ENCODE measurements at regions not wholly inside any gene's neighbourhood (a gene's known extent, or its start where the extent isn't known, plus 50 kb on each side); places are given as distances from the start of the nearest gene placed in this dataset.
"Not testable (repeated sequence)": the region's sequence is repeated elsewhere in the genome, so short reads cannot be mapped to it uniquely, and the experiment has no call there.

DNA sequence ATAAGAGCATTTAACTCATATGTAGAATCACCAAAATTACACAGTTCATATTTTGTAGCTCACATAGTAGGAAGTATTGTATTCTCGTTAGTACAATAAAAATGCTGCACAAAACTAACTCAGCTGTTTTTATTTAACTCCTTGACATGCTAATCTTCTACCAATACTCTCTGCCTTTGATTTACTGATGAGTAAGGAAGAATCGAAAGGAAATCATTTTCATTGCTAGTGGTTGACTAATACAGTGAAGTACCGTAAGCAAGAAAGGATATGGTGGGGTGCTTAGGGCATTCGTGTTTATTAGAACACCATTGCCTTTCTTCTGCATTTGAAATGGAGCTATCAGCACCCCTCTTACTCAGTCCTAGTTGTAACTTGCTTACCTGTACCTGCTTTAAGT, 1239.1 kb upstream of the TENM3 start:
- DNase-seq: no peak

DNA sequence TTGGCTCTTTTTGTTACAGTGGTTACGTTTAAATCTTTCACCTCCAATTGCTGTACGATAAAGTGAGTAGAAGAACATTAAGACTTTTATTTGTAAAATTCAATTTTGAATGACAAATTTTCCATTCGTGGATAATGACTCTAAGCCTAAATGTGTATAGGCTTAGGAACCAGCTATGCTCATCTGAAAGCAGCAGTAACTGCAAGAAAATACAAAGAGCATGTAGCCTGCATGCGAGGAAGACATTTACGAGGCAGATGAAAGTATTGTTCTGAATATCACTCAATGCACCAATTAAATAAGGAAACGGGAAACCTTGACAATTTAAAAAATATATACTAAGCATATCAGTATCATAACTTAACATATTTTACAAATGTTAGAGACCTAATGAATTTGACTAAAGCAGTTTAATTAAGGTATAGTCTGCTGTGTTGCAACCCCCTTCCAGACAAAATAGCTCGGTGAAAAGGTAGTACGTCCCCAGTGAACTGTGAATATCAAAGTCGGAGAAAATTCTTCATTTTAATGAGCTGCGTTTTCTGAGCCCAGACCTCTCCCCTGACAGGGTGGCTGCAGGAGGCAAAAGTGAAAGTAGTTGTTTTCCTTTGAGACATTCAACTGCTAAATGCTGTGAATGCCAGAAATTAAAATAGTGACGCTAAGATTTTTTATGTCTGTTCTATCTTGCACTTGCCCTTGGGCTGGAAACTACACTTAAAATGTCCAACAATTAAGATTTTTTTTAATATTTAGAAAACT, 1236.5 kb upstream of the TENM3 start:
- DNase-seq: no peak

DNA sequence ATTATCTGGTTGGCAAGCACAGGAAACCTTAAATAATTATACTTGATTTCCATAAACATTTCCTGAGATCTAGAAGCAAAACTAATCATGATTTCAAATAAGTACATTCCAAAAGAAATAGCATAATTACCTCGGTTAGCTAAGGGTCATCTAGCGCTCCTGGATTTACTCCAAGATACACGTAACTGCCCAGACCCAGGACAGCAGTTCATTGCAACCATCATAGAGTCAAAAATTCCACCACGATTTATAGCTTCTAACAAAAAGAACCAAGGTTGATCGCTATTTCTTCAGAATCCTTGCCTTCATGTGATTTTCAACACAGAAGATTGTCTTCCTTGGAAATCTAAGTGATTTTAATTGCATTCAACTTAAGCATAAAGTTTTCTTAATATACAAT, 1235.5 kb upstream of the TENM3 start:
- no peak for DNase-seq

- no peak for DNase-seq
Observed at GRCh38 chr4:181008164-181008563, 1235.0 kb upstream of the TENM3 start.

GRCh38 chr4:181013162-181013561, 1230.0 kb upstream of the TENM3 start:
- no peak for DNase-seq

GRCh38 chr4:181017038-181017437, 1226.2 kb upstream of the TENM3 start:
- DNase-seq: no peak

DNA sequence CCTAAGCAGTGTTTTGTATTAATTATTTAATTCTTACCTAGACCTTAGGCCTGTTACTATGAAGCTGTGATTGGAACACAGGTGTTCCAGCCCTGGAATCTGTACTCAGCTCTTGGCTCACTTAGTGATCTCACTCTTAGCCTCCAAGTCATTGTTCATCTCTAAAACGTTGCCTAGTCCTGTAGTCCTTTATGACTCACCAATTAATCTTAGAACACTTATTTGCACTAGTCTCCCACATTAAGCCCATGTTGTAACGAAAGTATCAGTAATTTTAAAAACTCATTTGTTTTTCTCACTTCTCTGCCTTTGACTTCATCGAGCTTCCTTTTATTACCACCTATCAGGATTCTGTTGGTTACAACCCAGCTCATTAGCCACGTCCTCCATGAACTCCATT, 1224.7 kb upstream of the TENM3 start:
- DNase-seq: no peak

DNA sequence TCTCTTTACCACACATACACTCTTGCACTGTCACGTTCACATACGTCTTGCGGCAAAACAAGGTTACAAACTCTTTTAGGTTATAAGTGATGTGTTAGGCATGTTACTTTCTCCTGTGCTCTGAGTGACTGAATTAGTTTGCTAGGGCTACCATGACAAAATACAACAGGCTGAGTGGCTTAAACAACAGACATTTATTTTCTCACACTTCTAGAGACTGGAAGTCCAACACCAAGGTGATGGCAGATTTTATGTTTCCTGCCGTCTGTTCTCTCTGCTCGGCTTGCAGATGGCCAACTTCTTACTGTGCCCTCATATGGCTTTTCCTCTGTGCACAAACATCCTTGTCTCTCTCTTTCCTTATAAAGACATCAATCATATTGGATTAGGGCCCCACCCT, 1224.3 kb upstream of the TENM3 start:
- no peak for DNase-seq

DNA sequence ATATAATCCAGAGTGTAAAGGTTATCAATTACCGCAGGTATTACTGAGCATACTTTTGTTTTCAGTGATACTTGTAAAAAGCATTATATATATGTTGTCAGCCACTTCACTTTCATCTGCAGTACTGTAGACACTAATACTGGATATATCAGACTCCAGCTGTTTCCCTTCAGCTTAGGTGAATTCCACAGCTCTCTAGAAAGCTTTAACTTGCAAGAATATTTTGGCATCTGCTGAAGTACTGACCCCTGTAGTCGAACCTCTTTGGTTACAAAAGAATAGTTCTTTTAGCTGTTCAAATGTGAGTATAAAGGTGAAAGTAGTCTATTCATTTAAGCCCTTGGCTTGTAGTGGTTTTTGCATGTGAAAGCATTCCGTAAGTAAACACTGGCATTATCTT, 1222.7 kb upstream of the TENM3 start:
- DNase-seq: no peak

DNA sequence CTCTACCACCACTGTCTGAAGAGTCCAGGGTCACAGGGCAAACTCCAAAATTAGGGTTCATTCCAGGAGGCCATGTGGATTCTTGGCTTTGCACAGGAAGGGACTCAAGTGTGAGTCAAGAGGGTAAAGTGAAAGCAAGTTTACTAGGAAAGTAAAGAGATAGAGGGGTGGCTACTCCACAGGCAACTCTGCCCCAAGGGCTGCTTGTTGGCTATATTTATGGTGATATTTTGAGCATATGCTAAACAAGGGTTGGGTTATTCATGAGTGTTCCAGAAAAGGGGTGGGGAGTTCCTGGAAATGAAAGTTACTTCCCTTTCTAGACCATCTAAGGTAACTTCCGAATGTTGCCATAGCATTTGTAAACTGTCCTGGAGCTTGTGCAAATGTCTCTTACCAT, 1222.0 kb upstream of the TENM3 start:
- DNase-seq: no peak

DNA sequence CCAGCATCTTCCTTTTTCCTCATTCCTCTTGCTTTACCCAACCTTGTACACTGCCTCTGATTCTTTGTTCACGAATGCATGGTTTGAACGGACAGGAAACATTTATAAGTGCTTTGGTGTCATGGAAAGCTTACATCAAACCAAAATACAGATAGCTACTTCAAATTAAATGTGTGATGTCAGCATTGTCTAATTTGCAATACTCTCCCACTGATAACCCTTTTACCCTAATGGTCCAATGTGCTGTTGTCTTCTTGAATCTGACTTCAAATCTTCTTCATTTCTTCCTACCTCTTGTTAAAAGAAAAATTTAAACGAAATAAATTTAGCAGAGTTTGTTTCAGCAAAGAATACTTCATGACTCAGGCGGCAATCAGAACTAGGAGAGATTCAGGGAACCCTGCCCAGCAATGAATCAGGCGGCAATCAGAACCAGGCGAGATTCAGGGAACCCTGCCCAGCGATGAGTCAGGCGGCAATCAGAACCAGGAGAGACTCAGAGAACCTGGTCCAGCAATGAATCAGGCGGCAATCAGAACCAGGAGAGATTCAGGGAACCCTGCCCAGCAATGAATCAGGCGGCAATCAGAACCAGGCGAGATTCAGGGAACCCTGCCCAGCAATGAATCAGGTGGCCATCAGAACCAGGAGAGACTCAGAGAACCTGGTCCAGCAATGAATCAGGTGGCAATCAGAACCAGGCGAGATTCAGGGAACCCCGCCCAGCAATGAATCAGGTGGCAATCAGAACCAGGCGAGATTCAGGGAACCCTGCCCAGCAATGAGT, 1212.9 kb upstream of the TENM3 start:
- not testable (repeated sequence) for DNase-seq

GRCh38 chr4:181030961-181031360, 1212.2 kb upstream of the TENM3 start:
- DNase-seq: no peak

GRCh38 chr4:181043486-181043885, 1199.7 kb upstream of the TENM3 start:
- DNase-seq: no peak

- no peak for DNase-seq
Observed at GRCh38 chr4:181046809-181047208, 1196.4 kb upstream of the TENM3 start.

- no peak for DNase-seq
Observed at GRCh38 chr4:181051931-181052330, 1191.3 kb upstream of the TENM3 start.

- no peak for DNase-seq
Observed at GRCh38 chr4:181061787-181062186, 1181.4 kb upstream of the TENM3 start.

DNA sequence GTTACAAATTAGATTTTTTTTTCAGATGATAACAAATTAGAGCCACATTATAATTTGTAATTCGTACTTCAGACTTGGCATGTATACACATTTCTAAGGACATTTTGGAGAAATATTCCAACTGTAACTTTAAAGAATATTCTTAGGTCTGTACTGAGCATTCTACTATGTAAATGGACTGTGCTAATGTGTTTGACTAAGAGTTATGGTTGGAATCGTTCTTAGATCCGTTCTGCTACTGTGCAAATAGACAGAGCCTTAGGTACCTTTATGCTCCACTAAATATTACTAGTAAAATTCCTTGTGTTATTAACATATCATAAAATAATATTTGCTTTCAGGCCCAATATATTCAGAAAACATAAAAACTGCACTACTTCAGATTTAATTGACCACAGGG, 1180.0 kb upstream of the TENM3 start:
- no peak for DNase-seq

GRCh38 chr4:181077341-181077740, 1165.9 kb upstream of the TENM3 start:
- DNase-seq: no peak

GRCh38 chr4:181078196-181078595, 1165.0 kb upstream of the TENM3 start:
- no peak for DNase-seq

DNA sequence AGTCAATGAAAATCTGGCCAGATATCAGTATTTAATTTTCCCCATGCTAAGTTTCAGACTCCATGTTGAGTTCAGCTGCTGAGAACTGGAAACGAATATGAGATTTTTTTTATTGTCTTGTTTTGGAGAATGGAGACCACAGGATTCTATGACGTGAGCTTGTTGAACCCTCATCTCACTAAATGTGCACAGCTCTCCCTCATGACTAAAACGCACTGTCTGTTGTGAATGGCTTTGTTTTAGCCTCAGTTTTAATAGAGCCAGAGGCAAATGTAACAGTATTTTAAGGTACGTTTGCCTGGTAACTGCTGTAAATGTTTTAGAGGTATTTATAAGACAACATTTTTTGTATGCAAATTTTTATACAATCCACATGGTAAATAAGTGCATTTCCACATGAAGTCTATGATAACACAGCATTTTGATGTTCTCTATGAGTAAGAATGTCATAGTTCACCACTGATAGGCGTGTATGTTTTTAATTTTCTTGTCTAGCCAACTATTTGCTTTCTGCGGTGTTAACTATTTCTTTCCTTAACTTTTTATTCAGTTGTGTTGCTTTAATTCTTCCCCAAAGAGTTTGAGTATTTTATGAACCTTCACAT, 1159.3 kb upstream of the TENM3 start:
- DNase-seq: no peak

GRCh38 chr4:181085557-181085956, 1157.6 kb upstream of the TENM3 start:
- DNase-seq: no peak

- no peak for DNase-seq
Observed at GRCh38 chr4:181105487-181105886, 1137.7 kb upstream of the TENM3 start.

DNA sequence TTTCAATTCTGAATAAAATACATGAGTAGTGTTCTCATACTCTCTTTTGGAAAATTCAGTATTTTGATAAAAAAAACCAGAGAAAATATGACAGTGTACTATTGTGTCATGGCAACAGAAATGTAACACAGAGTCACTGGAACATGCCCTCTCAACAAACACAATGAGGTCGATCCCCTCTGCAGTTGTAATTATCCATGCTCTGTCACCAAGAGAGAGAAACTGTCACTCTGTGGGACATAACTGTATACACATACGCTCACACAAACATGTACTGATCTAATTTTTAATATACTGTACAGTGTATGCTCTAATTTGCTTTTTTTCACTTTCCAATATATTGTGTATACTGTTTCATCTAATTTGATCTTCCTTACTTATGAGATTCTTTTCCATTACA, 1136.8 kb upstream of the TENM3 start:
- DNase-seq: no peak

DNA sequence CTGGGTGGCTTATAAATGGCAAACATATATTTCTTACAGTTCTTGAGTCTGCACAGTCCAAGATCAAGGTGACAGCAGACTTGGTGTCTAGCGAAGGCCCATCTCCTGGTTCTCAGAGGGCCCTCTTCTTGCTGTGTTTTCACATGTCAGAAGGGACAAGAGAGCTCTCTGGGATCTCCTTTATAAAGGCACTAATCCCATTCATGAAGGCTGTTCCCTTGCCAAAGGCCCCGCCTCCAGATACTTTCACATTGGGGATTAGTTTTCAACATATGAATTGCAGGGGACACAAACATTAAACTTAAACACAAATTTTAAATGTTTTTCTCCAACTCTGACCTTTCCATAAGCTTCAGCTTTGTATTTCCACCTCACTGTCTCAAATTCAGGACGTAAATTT, 1135.0 kb upstream of the TENM3 start:
- no peak for DNase-seq
